ENCODE measurements at regions not wholly inside any gene's neighbourhood (a gene's known extent, or its start where the extent isn't known, plus 50 kb on each side); places are given as distances from the start of the nearest gene placed in this dataset.

DNA sequence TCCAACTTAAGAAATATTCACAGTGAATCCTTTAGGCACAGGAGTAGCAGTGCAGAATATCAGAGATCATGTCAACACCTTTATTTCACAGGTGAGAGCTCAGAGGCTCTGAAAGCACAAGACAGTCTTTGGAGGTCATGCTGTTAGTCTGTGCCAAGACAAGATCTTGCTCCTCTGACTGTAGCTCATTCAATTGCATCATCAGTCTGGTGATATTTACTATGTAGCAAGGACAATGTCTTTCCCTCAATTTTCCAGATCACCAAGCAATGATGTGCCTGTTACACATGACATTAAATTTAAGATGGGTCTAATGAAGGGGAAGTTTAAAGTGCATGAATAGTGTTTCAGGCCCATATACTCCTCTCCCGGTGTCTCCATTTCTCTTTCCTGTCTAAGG is 277.5 kb downstream of the IL15 start:
- no peak overlapping the region for H3K9ac ChIP-seq (ENCODE audit: low read length)

DNA sequence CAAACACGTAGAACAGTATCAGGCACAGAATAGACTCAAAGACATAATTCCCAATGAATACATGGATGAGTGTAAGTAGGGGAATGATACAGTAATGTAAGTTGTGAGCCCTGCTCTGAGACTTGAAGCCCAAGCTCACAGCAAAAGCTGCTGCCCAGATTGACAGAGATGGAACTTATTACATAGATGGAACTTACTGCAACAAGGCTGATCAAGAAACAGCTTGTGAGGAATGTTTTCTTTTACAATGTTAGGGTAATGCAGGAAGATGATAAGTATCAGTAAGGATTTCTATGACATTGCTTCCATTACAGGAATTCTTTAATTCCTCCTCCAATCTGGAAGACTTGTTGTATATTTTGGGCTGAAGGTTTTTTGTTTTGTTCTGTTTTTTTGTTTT is 278.4 kb downstream of the IL15 start:
- no peaks in the 10 kb centered on the region for H3F3A ChIP-seq (ENCODE audit: insufficient read depth, low read length, poor library complexity, severe bottlenecking)
- H3K9ac ChIP-seq (ENCODE audit: low read length) = no peak overlapping the region
- H3K4me2 ChIP-seq (ENCODE audit: low read length) = no peak overlapping the region
- H3K9me3 ChIP-seq (ENCODE audit: low read length) = no peaks in the 10 kb centered on the region
- TF ChIP-seq EP300 (conservative IDR thresholded peaks at IDR 0.05; ENCODE audit: poor library complexity, severe bottlenecking) = no peak
- TF ChIP-seq POLR2AphosphoS5 (IDR thresholded peaks at IDR 0.05) = no peak
- no peak for TF ChIP-seq TAF1 (IDR thresholded peaks at IDR 0.05; ENCODE audit: low read depth)
- TF ChIP-seq EZH2 (IDR thresholded peaks at IDR 0.05; ENCODE audit: borderline replicate concordance, insufficient read depth, low read length, poor library complexity, severe bottlenecking) = no peak
- TF ChIP-seq, protein P1, sequence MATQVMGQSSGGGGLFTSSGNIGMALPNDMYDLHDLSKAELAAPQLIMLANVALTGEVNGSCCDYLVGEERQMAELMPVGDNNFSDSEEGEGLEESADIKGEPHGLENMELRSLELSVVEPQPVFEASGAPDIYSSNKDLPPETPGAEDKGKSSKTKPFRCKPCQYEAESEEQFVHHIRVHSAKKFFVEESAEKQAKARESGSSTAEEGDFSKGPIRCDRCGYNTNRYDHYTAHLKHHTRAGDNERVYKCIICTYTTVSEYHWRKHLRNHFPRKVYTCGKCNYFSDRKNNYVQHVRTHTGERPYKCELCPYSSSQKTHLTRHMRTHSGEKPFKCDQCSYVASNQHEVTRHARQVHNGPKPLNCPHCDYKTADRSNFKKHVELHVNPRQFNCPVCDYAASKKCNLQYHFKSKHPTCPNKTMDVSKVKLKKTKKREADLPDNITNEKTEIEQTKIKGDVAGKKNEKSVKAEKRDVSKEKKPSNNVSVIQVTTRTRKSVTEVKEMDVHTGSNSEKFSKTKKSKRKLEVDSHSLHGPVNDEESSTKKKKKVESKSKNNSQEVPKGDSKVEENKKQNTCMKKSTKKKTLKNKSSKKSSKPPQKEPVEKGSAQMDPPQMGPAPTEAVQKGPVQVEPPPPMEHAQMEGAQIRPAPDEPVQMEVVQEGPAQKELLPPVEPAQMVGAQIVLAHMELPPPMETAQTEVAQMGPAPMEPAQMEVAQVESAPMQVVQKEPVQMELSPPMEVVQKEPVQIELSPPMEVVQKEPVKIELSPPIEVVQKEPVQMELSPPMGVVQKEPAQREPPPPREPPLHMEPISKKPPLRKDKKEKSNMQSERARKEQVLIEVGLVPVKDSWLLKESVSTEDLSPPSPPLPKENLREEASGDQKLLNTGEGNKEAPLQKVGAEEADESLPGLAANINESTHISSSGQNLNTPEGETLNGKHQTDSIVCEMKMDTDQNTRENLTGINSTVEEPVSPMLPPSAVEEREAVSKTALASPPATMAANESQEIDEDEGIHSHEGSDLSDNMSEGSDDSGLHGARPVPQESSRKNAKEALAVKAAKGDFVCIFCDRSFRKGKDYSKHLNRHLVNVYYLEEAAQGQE (IDR thresholded peaks at IDR 0.05; ENCODE audit: borderline replicate concordance) = no peak
- TF ChIP-seq, protein P2, sequence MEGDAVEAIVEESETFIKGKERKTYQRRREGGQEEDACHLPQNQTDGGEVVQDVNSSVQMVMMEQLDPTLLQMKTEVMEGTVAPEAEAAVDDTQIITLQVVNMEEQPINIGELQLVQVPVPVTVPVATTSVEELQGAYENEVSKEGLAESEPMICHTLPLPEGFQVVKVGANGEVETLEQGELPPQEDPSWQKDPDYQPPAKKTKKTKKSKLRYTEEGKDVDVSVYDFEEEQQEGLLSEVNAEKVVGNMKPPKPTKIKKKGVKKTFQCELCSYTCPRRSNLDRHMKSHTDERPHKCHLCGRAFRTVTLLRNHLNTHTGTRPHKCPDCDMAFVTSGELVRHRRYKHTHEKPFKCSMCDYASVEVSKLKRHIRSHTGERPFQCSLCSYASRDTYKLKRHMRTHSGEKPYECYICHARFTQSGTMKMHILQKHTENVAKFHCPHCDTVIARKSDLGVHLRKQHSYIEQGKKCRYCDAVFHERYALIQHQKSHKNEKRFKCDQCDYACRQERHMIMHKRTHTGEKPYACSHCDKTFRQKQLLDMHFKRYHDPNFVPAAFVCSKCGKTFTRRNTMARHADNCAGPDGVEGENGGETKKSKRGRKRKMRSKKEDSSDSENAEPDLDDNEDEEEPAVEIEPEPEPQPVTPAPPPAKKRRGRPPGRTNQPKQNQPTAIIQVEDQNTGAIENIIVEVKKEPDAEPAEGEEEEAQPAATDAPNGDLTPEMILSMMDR (IDR thresholded peaks at IDR 0.05; ENCODE audit: poor library complexity, severe bottlenecking) = no peak
- TF ChIP-seq MXI1 (conservative IDR thresholded peaks at IDR 0.05; ENCODE audit: poor library complexity, severe bottlenecking) = no peak
- TF ChIP-seq RAD21 (conservative IDR thresholded peaks at IDR 0.05) = no peak
- no peak for TF ChIP-seq SMC3 (conservative IDR thresholded peaks at IDR 0.05; ENCODE audit: poor library complexity)
- H3K4me3 ChIP-seq (ENCODE audit: low read length) = no peak overlapping the region
- H2AFZ ChIP-seq (ENCODE audit: low read depth, low read length) = no peak overlapping the region
- H3K36me3 ChIP-seq (ENCODE audit: insufficient read depth, low read length) = no peaks in the 10 kb centered on the region
- H3K79me2 ChIP-seq (replicated peaks; ENCODE audit: insufficient read depth, low read length) = no peaks in the 10 kb centered on the region
- H3K9me2 ChIP-seq (ENCODE audit: insufficient read depth, low read length) = no peaks in the 10 kb centered on the region
- no peaks in the 10 kb centered on the region for H4K20me1 ChIP-seq (ENCODE audit: insufficient read depth)
- no peaks in the 10 kb centered on the region for H3K27me3 ChIP-seq (ENCODE audit: insufficient read depth, low read depth, low read length)
- no peak overlapping the region for H3K27ac ChIP-seq (ENCODE audit: low read length)

More for the DNA sequence above, 277.5 kb downstream of the IL15 start:
- H3K79me2 ChIP-seq (replicated peaks; ENCODE audit: insufficient read depth, low read length) = no peaks in the 10 kb centered on the region
- H3K4me2 ChIP-seq (ENCODE audit: low read length) = no peak overlapping the region
- H3K36me3 ChIP-seq (ENCODE audit: insufficient read depth, low read length) = no peaks in the 10 kb centered on the region
- no peaks in the 10 kb centered on the region for H3K9me2 ChIP-seq (ENCODE audit: insufficient read depth, low read length)
- no peaks in the 10 kb centered on the region for H3K27me3 ChIP-seq (ENCODE audit: insufficient read depth, low read depth, low read length)
- TF ChIP-seq EP300 (conservative IDR thresholded peaks at IDR 0.05; ENCODE audit: poor library complexity, severe bottlenecking) (no peak), TAF1 (IDR thresholded peaks at IDR 0.05; ENCODE audit: low read depth) (no peak), MXI1 (conservative IDR thresholded peaks at IDR 0.05; ENCODE audit: poor library complexity, severe bottlenecking) (no peak), POLR2AphosphoS5 (IDR thresholded peaks at IDR 0.05) (no peak), RAD21 (conservative IDR thresholded peaks at IDR 0.05) (no peak), SMC3 (conservative IDR thresholded peaks at IDR 0.05; ENCODE audit: poor library complexity) (no peak), EZH2 (IDR thresholded peaks at IDR 0.05; ENCODE audit: borderline replicate concordance, insufficient read depth, low read length, poor library complexity, severe bottlenecking) (no peak)
- TF ChIP-seq, protein P1 (IDR thresholded peaks at IDR 0.05; ENCODE audit: borderline replicate concordance) = no peak
- TF ChIP-seq, protein P2 (IDR thresholded peaks at IDR 0.05; ENCODE audit: poor library complexity, severe bottlenecking) = no peak
- no peak overlapping the region for H3K4me3 ChIP-seq (ENCODE audit: low read length)
- H3K9me3 ChIP-seq (ENCODE audit: low read length) = no peaks in the 10 kb centered on the region
- H3F3A ChIP-seq (ENCODE audit: insufficient read depth, low read length, poor library complexity, severe bottlenecking) = no peaks in the 10 kb centered on the region
- H2AFZ ChIP-seq (ENCODE audit: low read depth, low read length) = no peak overlapping the region
- H4K20me1 ChIP-seq (ENCODE audit: insufficient read depth) = no peaks in the 10 kb centered on the region
- no peak overlapping the region for H3K27ac ChIP-seq (ENCODE audit: low read length)

All from neural cell (in vitro differentiated cells).